K562 (cell line): ENCODE measurements at regions not wholly inside any gene's neighbourhood (a gene's known extent, or its start where the extent isn't known, plus 50 kb on each side); places are given as distances from the start of the nearest gene placed in this dataset.
A peak's percentile ranks its signal among the peaks of the same experiment; 100 is the strongest.

Source experiments
- ATAC-seq: fragments of 200-7000 bp; cut with Tn5 transposase; 3 replicates; pipeline ENCODE4 v1.9.1; 2020; ENCODE audit warnings: moderate library complexity
- BruUV-seq: library from RNA; stranded (reverse); fragments of 400-500 nt; replicated peaks from 2 replicates; lab custom pipeline; 2021; lab: Mats Ljungman, UMichigan
- CTCF ChIA-PET: fragments of 300-600 bp; formaldehyde crosslinking; extraction: SDS; loops from one replicate; lab custom pipeline; 2021; ENCODE audit warnings: low intra/inter-chr PET ratio; lab: Yijun Ruan, JAX
- POLR2A ChIA-PET: fragments of 300-600, 350-650 bp; sonication (Branson Sonifier 250); formaldehyde crosslinking; extraction: SDS; loops from one replicate; lab custom pipeline; 2021; ENCODE audit warnings: antibody characterized with exemption, inconsistent platforms; lab: Yijun Ruan, JAX
- DNase-seq, 4 experiments: peaks; one replicate each; pipeline versions ENCODE4 v3.0.0 to v3.0.0-alpha.2; 2011 to 2018; ENCODE audit warnings: low spot score in 3 of 4, mixed read lengths in 3 of 4; ENCODE audit errors: extremely low read depth in 1 of 4
- FAIRE-seq: peaks from 2 replicates; lab custom pipeline; 2011; peaks lifted over from hg19 to GRCh38; lab: Jason Lieb, UNC
- H2AFZ ChIP-seq: 2 replicates; pipeline ENCODE4 v1.6.0; 2011; ENCODE audit warnings: low read depth, low read length, control low read depth, inconsistent platforms
- H3K27ac ChIP-seq: fragments of 200-600 bp; 3 replicates; pipeline ENCODE4 v1.8.0; 2011; ENCODE audit warnings: low read depth, mild to moderate bottlenecking, control low read depth, inconsistent platforms, low read length, moderate library complexity, mixed read lengths; ENCODE audit errors: extremely low read depth
- H3K27me3 ChIP-seq, 2 experiments: fragments of 300-600 bp in 1 of 2; 2 replicates in 1 of 2; 3 replicates in 1 of 2; pipeline versions ENCODE4 v1.6.0 to v1.8.0; 2011; ENCODE audit warnings: inconsistent platforms in 2 of 2, low read length in 2 of 2, mild to moderate bottlenecking in 1 of 2, mixed read lengths in 1 of 2, moderate library complexity in 1 of 2; ENCODE audit not compliant: control insufficient read depth in 2 of 2, insufficient read depth in 2 of 2
- H3K36me3 ChIP-seq: fragments of 300-600 bp; 3 replicates; pipeline ENCODE4 v1.8.0; 2011; ENCODE audit warnings: mild to moderate bottlenecking, low read length, inconsistent platforms; ENCODE audit not compliant: control insufficient read depth, insufficient read depth
- H3K4me1 ChIP-seq, 2 experiments: fragments of 200-600 bp in 1 of 2; replicated peaks in 1 of 2; 2 replicates in 1 of 2; 3 replicates in 1 of 2; pipeline versions ENCODE4 v1.5.1 to v1.8.0; 2011; ENCODE audit warnings: inconsistent platforms in 2 of 2, low read length in 2 of 2, mild to moderate bottlenecking in 1 of 2, mixed read lengths in 1 of 2, moderate library complexity in 1 of 2; ENCODE audit not compliant: control insufficient read depth in 2 of 2, insufficient read depth in 2 of 2
- H3K4me2 ChIP-seq: 2 replicates; pipeline ENCODE4 v1.6.1; 2011; ENCODE audit warnings: low read length, control low read depth, inconsistent platforms, mixed read lengths; ENCODE audit not compliant: insufficient read depth
- H3K4me3 ChIP-seq: fragments of 200-600 bp; sonication (generic), shearing (Covaris generic); 2 replicates; pipeline ENCODE4 v1.5.1; 2016; ENCODE audit warnings: control low read depth, inconsistent platforms
- H3K79me2 ChIP-seq: fragments of 200-600 bp; 3 replicates; pipeline ENCODE4 v1.8.0; 2011; ENCODE audit warnings: low read length, inconsistent platforms; ENCODE audit not compliant: control insufficient read depth, insufficient read depth
- H3K9ac ChIP-seq, 2 experiments: 2 replicates each; pipeline versions ENCODE4 v1.6.0 to v1.6.1; 2011; ENCODE audit warnings: low read depth in 2 of 2, low read length in 2 of 2, control low read depth in 1 of 2, inconsistent platforms in 1 of 2, mild to moderate bottlenecking in 1 of 2, mixed read lengths in 1 of 2; ENCODE audit not compliant: insufficient read depth in 1 of 2
- H3K9me1 ChIP-seq: one replicate; pipeline ENCODE4 v1.6.0; 2011; ENCODE audit warnings: inconsistent platforms, mild to moderate bottlenecking, low read length, moderate library complexity; ENCODE audit not compliant: control insufficient read depth, insufficient read depth
- H3K9me3 ChIP-seq: replicated peaks from 2 replicates; pipeline ENCODE4 v1.5.1; 2011; ENCODE audit warnings: low read depth, low read length, inconsistent platforms; ENCODE audit not compliant: control insufficient read depth, insufficient read depth
- H4K20me1 ChIP-seq: replicated peaks from 2 replicates; pipeline ENCODE4 v1.6.1; 2011; ENCODE audit warnings: low read length, inconsistent platforms, mixed read lengths; ENCODE audit not compliant: control insufficient read depth, insufficient read depth
- CREBBP ChIP-seq: IDR thresholded peaks from one replicate; pipeline ENCODE4 v1.6.1; 2012; ENCODE audit warnings: low read depth, mild to moderate bottlenecking, control low read depth, inconsistent platforms, low read length
- MEIS2 ChIP-seq: fragments of 450-650 bp; IDR thresholded peaks from 2 replicates; pipeline ENCODE4 v1.6.1; 2014; ENCODE audit warnings: mild to moderate bottlenecking; ENCODE audit not compliant: partially characterized antibody
- NFE2 ChIP-seq: IDR thresholded peaks from 2 replicates; pipeline ENCODE4 v1.6.1; 2014; ENCODE audit warnings: antibody characterized with exemption, low read depth
- ZKSCAN1 ChIP-seq: fragments of 150-350 bp; IDR thresholded peaks from 2 replicates; pipeline ENCODE4 v1.6.1; 2016; ENCODE audit warnings: low read depth, low read length
- ZNF354B ChIP-seq: fragments of 250-450 bp; sonication (Bioruptor Pico); IDR thresholded peaks from 2 replicates; pipeline ENCODE4 v1.4.0; 2020
- ZNF766 ChIP-seq: fragments of 200-800 bp; sonication (Bioruptor generic); conservative IDR thresholded peaks from 2 replicates; pipeline ENCODE4 v1.6.1; 2016; ENCODE audit warnings: missing genetic modification characterization, missing compliant biosample characterization
- WGBS: fragments of 100-300 bp; shearing (Covaris generic); methylation state at CpG from one replicate; pipeline ENCODE4 v1.1.6; 2016; ENCODE audit warnings: low coverage, mixed read lengths; ENCODE audit not compliant: insufficient coverage; ENCODE audit errors: missing lambda C conversion rate; 5-methylcytosine and 5-hydroxymethylcytosine counted together
- in situ Hi-C: fragments of 300-500 bp; cut with MboI; formaldehyde crosslinking; loops from 4 replicates; pipeline ENCODE4 v1.15.0; 2018; ENCODE audit warnings: inconsistent platforms, mixed read lengths
- intact Hi-C: fragments of 100-400 bp; cut with micrococcal nuclease; formaldehyde crosslinking; loops from 2 replicates; pipeline ENCODE4 v1.14.2; 2022

DNA sequence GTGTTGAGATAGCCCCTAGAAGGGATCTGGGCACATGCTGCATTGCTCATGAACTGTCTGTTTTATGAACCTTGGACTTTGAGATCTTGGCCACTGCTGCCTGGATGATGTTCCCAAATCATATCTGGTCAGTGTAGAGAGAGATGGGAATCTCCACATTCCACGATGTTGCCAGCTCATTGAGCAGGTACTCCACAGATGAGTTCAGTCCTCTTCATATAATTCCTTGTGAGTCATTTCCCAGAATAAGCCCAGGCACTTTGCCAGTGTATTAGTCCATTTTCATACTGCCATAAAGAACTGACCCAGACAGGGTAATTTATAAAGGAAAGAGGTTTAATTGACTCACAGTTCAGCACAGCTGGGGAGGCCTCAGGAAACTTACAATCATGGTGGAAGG lies 254.0 kb upstream of the RUNX1 start:
- Histone ChIP-seq H3K9ac (no peak overlapping the region), H3K27ac (no peak overlapping the region), H3K27me3 (no peaks in the 10 kb centered on the region), H3K4me2 (no peak overlapping the region), H3K79me2 (no peaks in the 10 kb centered on the region), H3K4me1 (no peaks in the 10 kb centered on the region), H3K9me1 (no peaks in the 10 kb centered on the region), H3K36me3 (no peaks in the 10 kb centered on the region), H3K9me3 (no peaks in the 10 kb centered on the region), H3K4me3 (no peak overlapping the region), H2AFZ (no peak overlapping the region), H4K20me1 (no peaks in the 10 kb centered on the region)
- intact Hi-C loops, result no loop called here
- no TSS peak for BruUV-seq
- DNase-seq (no peak), ATAC-seq (no peak), FAIRE-seq (no peak)
- 0% methylated on average over 1 of the region's 1 CpG for WGBS
- ChIA-PET CTCF (no interaction called here), POLR2A (no interaction called here)
- TF ChIP-seq CREBBP, result no peak
- 0 out of 2 replicates have a peak, but pooled peaks have one; percentile 38 for TF ChIP-seq ZNF766
- in situ Hi-C loops, result no loop called here

DNA sequence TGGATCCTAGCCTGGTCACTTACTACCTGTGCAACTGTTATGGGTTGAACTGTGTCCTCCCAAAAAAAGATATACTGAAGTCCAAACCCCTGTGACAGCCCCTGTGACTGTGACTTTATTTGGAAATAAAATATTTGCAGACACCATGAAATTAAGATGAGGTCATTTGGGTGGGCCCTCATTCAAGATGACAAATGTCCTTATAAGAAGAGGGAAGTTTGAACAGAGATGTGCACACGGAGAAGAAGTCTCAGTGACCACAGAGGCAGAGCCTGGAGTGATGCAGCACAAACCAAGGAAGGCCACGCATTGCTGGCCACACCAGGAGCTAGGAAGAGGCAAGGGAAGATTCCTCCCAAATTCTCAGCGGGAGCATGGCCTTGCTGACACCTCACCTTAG lies 249.7 kb upstream of the RUNX1 start:
- H3K4me1 ChIP-seq, result no peaks in the 10 kb centered on the region; a peak in 1 of 5 replicates
- no TSS peak for BruUV-seq
- ATAC-seq, result no peak
- TF ChIP-seq ZNF354B (CRISPR knock-in tag) (no peak), ZKSCAN1 (no peak), NFE2 (peak; percentile 47), MEIS2 (peak; percentile 44)
- TF ChIP-seq, all 486 proteins: peak for 2
- Histone ChIP-seq H3K36me3 (no peaks in the 10 kb centered on the region), H3K79me2 (no peaks in the 10 kb centered on the region), H4K20me1 (no peaks in the 10 kb centered on the region), H3K4me3 (no peak overlapping the region), H3K9ac (no peak overlapping the region), H3K4me2 (no peak overlapping the region), H3K27ac (no peak overlapping the region), H3K9me1 (no peaks in the 10 kb centered on the region), H3K27me3 (peaks cover 0 to 5% of the 10 kb centered on the region in 2 experiments; a peak in 2 of 5 replicates), H2AFZ (no peak overlapping the region), H3K9me3 (no peaks in the 10 kb centered on the region)
- no peak for DNase-seq
- in situ Hi-C loops (no loop called here), intact Hi-C loops (no loop called here)
- no peak for FAIRE-seq
- WGBS, result 16% methylated on average over 3 of the region's 3 CpGs
- ChIA-PET CTCF (no interaction called here), POLR2A (interaction anchor here (0.6 to 0.9 kb wide), 2 partner anchors 8 to 23 kb away, joined by 3 read pairs; no protein-coding TSS in a partner anchor)
